ENCODE measurements at regions not wholly inside any gene's neighbourhood (a gene's known extent, or its start where the extent isn't known, plus 50 kb on each side); places are given as distances from the start of the nearest gene placed in this dataset.

GRCh38 chr20:7305976-7306375 is 538.5 kb downstream of the BMP2 start:
- no peaks in the 10 kb centered on the region for H3K27me3 Mint-ChIP-seq
- H3K27ac Mint-ChIP-seq, result no peak overlapping the region
- intact Hi-C loops (cut with micrococcal nuclease), result no loop called here
- H3K4me1 Mint-ChIP-seq (ENCODE audit: low read depth), result no peaks in the 10 kb centered on the region
- H3K9me3 Mint-ChIP-seq, result no peaks in the 10 kb centered on the region
- no peaks in the 10 kb centered on the region for H3K36me3 Mint-ChIP-seq (ENCODE audit: low read depth)
- no peak overlapping the region for H3K4me3 Mint-ChIP-seq

- H3K4me3 Mint-ChIP-seq, result no peak overlapping the region
- intact Hi-C loops (cut with micrococcal nuclease), result no loop called here
- no peaks in the 10 kb centered on the region for H3K27me3 Mint-ChIP-seq
- H3K4me1 Mint-ChIP-seq (ENCODE audit: low read depth), result no peaks in the 10 kb centered on the region
- no peaks in the 10 kb centered on the region for H3K36me3 Mint-ChIP-seq (ENCODE audit: low read depth)
- no peak overlapping the region for H3K27ac Mint-ChIP-seq
- no peaks in the 10 kb centered on the region for H3K9me3 Mint-ChIP-seq
These were observed 540.7 kb downstream of the BMP2 start for GRCh38 chr20:7308163-7308562.

- Mint-ChIP-seq H3K27me3 (no peaks in the 10 kb centered on the region), H3K27ac (no peak overlapping the region), H3K36me3 (ENCODE audit: low read depth) (no peaks in the 10 kb centered on the region), H3K4me3 (no peak overlapping the region), H3K9me3 (no peaks in the 10 kb centered on the region), H3K4me1 (ENCODE audit: low read depth) (no peaks in the 10 kb centered on the region)
- intact Hi-C loops (cut with micrococcal nuclease), result no loop called here
These were observed 545.6 kb downstream of the BMP2 start for GRCh38 chr20:7313047-7313446.

GRCh38 chr20:7323957-7324356 is 556.5 kb downstream of the BMP2 start:
- intact Hi-C loops (cut with micrococcal nuclease), result no loop called here
- H3K27me3 Mint-ChIP-seq, result no peaks in the 10 kb centered on the region
- H3K36me3 Mint-ChIP-seq (ENCODE audit: low read depth), result no peaks in the 10 kb centered on the region
- H3K4me1 Mint-ChIP-seq (ENCODE audit: low read depth), result no peaks in the 10 kb centered on the region
- H3K27ac Mint-ChIP-seq, result no peak overlapping the region
- no peaks in the 10 kb centered on the region for H3K9me3 Mint-ChIP-seq
- H3K4me3 Mint-ChIP-seq, result no peak overlapping the region

- no peaks in the 10 kb centered on the region for H3K36me3 Mint-ChIP-seq (ENCODE audit: low read depth)
- no peak overlapping the region for H3K27ac Mint-ChIP-seq
- no peak overlapping the region for H3K4me3 Mint-ChIP-seq
- H3K4me1 Mint-ChIP-seq (ENCODE audit: low read depth), result no peaks in the 10 kb centered on the region
- intact Hi-C loops (cut with micrococcal nuclease), result no loop called here
- no peaks in the 10 kb centered on the region for H3K27me3 Mint-ChIP-seq
- H3K9me3 Mint-ChIP-seq, result no peaks in the 10 kb centered on the region
These were observed 560.3 kb downstream of the BMP2 start for GRCh38 chr20:7327810-7328209.

GRCh38 chr20:7330850-7331249 is 563.4 kb downstream of the BMP2 start:
- H3K4me3 Mint-ChIP-seq, result no peak overlapping the region
- H3K27ac Mint-ChIP-seq, result no peak overlapping the region
- H3K4me1 Mint-ChIP-seq (ENCODE audit: low read depth), result no peaks in the 10 kb centered on the region
- intact Hi-C loops (cut with micrococcal nuclease), result no loop called here
- H3K9me3 Mint-ChIP-seq, result no peaks in the 10 kb centered on the region
- no peaks in the 10 kb centered on the region for H3K27me3 Mint-ChIP-seq
- no peaks in the 10 kb centered on the region for H3K36me3 Mint-ChIP-seq (ENCODE audit: low read depth)

- Mint-ChIP-seq H3K4me3 (no peak overlapping the region), H3K27me3 (no peaks in the 10 kb centered on the region), H3K9me3 (no peaks in the 10 kb centered on the region), H3K27ac (no peak overlapping the region), H3K36me3 (ENCODE audit: low read depth) (no peaks in the 10 kb centered on the region), H3K4me1 (ENCODE audit: low read depth) (no peaks in the 10 kb centered on the region)
- intact Hi-C loops (cut with micrococcal nuclease), result no loop called here
These were observed 564.7 kb downstream of the BMP2 start for GRCh38 chr20:7332169-7332568.

GRCh38 chr20:7333841-7334240 is 566.4 kb downstream of the BMP2 start:
- H3K36me3 Mint-ChIP-seq (ENCODE audit: low read depth), result no peaks in the 10 kb centered on the region
- H3K27me3 Mint-ChIP-seq, result no peaks in the 10 kb centered on the region
- no peak overlapping the region for H3K27ac Mint-ChIP-seq
- no peaks in the 10 kb centered on the region for H3K4me1 Mint-ChIP-seq (ENCODE audit: low read depth)
- no peaks in the 10 kb centered on the region for H3K9me3 Mint-ChIP-seq
- intact Hi-C loops (cut with micrococcal nuclease), result no loop called here
- H3K4me3 Mint-ChIP-seq, result no peak overlapping the region

- H3K9me3 Mint-ChIP-seq, result no peaks in the 10 kb centered on the region
- H3K4me3 Mint-ChIP-seq, result no peak overlapping the region
- no peaks in the 10 kb centered on the region for H3K36me3 Mint-ChIP-seq (ENCODE audit: low read depth)
- H3K4me1 Mint-ChIP-seq (ENCODE audit: low read depth), result no peaks in the 10 kb centered on the region
- no peaks in the 10 kb centered on the region for H3K27me3 Mint-ChIP-seq
- H3K27ac Mint-ChIP-seq, result no peak overlapping the region
- intact Hi-C loops (cut with micrococcal nuclease), result no loop called here
These were observed 578.5 kb downstream of the BMP2 start for GRCh38 chr20:7346026-7346425.

GRCh38 chr20:7346562-7346961 is 579.1 kb downstream of the BMP2 start:
- Mint-ChIP-seq H3K27me3 (no peaks in the 10 kb centered on the region), H3K4me1 (ENCODE audit: low read depth) (no peaks in the 10 kb centered on the region), H3K36me3 (ENCODE audit: low read depth) (no peaks in the 10 kb centered on the region), H3K27ac (no peak overlapping the region), H3K9me3 (no peaks in the 10 kb centered on the region), H3K4me3 (no peak overlapping the region)
- intact Hi-C loops (cut with micrococcal nuclease), result no loop called here

GRCh38 chr20:7347409-7347808 is 579.9 kb downstream of the BMP2 start:
- H3K27ac Mint-ChIP-seq, result no peak overlapping the region
- H3K4me1 Mint-ChIP-seq (ENCODE audit: low read depth), result no peaks in the 10 kb centered on the region
- no peaks in the 10 kb centered on the region for H3K9me3 Mint-ChIP-seq
- intact Hi-C loops (cut with micrococcal nuclease), result no loop called here
- no peak overlapping the region for H3K4me3 Mint-ChIP-seq
- H3K27me3 Mint-ChIP-seq, result peaks cover 3% of the 10 kb centered on the region
- no peaks in the 10 kb centered on the region for H3K36me3 Mint-ChIP-seq (ENCODE audit: low read depth)

GRCh38 chr20:7348253-7348652 is 580.8 kb downstream of the BMP2 start:
- Mint-ChIP-seq H3K9me3 (no peaks in the 10 kb centered on the region), H3K27me3 (peaks cover 3% of the 10 kb centered on the region), H3K27ac (no peak overlapping the region), H3K4me1 (ENCODE audit: low read depth) (no peaks in the 10 kb centered on the region), H3K36me3 (ENCODE audit: low read depth) (no peaks in the 10 kb centered on the region), H3K4me3 (no peak overlapping the region)
- intact Hi-C loops (cut with micrococcal nuclease), result no loop called here

GRCh38 chr20:7352165-7352564 is 584.7 kb downstream of the BMP2 start:
- no peaks in the 10 kb centered on the region for H3K36me3 Mint-ChIP-seq (ENCODE audit: low read depth)
- H3K4me3 Mint-ChIP-seq, result no peak overlapping the region
- H3K27ac Mint-ChIP-seq, result no peak overlapping the region
- H3K9me3 Mint-ChIP-seq, result no peaks in the 10 kb centered on the region
- peaks cover 3% of the 10 kb centered on the region for H3K27me3 Mint-ChIP-seq
- intact Hi-C loops (cut with micrococcal nuclease), result no loop called here
- H3K4me1 Mint-ChIP-seq (ENCODE audit: low read depth), result no peaks in the 10 kb centered on the region

GRCh38 chr20:7355051-7355450 is 585.2 kb downstream of the HAO1 start:
- Mint-ChIP-seq H3K9me3 (no peaks in the 10 kb centered on the region), H3K4me1 (ENCODE audit: low read depth) (no peaks in the 10 kb centered on the region), H3K36me3 (ENCODE audit: low read depth) (no peaks in the 10 kb centered on the region), H3K27ac (no peak overlapping the region), H3K27me3 (peaks cover 3% of the 10 kb centered on the region), H3K4me3 (no peak overlapping the region)
- intact Hi-C loops (cut with micrococcal nuclease), result no loop called here

- peaks cover 3% of the 10 kb centered on the region for H3K9me3 Mint-ChIP-seq
- H3K27ac Mint-ChIP-seq, result no peak overlapping the region
- no peaks in the 10 kb centered on the region for H3K4me1 Mint-ChIP-seq (ENCODE audit: low read depth)
- no peaks in the 10 kb centered on the region for H3K36me3 Mint-ChIP-seq (ENCODE audit: low read depth)
- no peak overlapping the region for H3K4me3 Mint-ChIP-seq
- no peaks in the 10 kb centered on the region for H3K27me3 Mint-ChIP-seq
- intact Hi-C loops (cut with micrococcal nuclease), result no loop called here
These were observed 581.6 kb downstream of the HAO1 start for GRCh38 chr20:7358670-7359069.

GRCh38 chr20:7359739-7360138 is 580.5 kb downstream of the HAO1 start:
- H3K36me3 Mint-ChIP-seq (ENCODE audit: low read depth), result no peaks in the 10 kb centered on the region
- H3K9me3 Mint-ChIP-seq, result peaks cover 8% of the 10 kb centered on the region
- H3K27me3 Mint-ChIP-seq, result no peaks in the 10 kb centered on the region
- H3K4me3 Mint-ChIP-seq, result no peak overlapping the region
- H3K4me1 Mint-ChIP-seq (ENCODE audit: low read depth), result no peaks in the 10 kb centered on the region
- intact Hi-C loops (cut with micrococcal nuclease), result no loop called here
- no peak overlapping the region for H3K27ac Mint-ChIP-seq
